GM10266 (cell line): ENCODE measurements at regions not wholly inside any gene's neighbourhood (a gene's known extent, or its start where the extent isn't known, plus 50 kb on each side); places are given as distances from the start of the nearest gene placed in this dataset.

Source experiments
- DNase-seq: peaks from one replicate; pipeline ENCODE4 v3.0.0; 2012; ENCODE audit errors: extremely low spot score
- TF ChIP-seq, protein P1 (sequence below): IDR thresholded peaks from 2 replicates; pipeline ENCODE4 v1.5.1; 2012; ENCODE audit warnings: mild to moderate bottlenecking, low read depth; ENCODE audit not compliant: control insufficient read depth, insufficient read depth; ENCODE audit errors: missing control alignments

- no peak for DNase-seq
- TF ChIP-seq, protein P1, sequence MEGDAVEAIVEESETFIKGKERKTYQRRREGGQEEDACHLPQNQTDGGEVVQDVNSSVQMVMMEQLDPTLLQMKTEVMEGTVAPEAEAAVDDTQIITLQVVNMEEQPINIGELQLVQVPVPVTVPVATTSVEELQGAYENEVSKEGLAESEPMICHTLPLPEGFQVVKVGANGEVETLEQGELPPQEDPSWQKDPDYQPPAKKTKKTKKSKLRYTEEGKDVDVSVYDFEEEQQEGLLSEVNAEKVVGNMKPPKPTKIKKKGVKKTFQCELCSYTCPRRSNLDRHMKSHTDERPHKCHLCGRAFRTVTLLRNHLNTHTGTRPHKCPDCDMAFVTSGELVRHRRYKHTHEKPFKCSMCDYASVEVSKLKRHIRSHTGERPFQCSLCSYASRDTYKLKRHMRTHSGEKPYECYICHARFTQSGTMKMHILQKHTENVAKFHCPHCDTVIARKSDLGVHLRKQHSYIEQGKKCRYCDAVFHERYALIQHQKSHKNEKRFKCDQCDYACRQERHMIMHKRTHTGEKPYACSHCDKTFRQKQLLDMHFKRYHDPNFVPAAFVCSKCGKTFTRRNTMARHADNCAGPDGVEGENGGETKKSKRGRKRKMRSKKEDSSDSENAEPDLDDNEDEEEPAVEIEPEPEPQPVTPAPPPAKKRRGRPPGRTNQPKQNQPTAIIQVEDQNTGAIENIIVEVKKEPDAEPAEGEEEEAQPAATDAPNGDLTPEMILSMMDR, result no peak
Measured at GRCh38 chr4:14023896-14024295, 396.4 kb upstream of the BOD1L1 start.

DNA sequence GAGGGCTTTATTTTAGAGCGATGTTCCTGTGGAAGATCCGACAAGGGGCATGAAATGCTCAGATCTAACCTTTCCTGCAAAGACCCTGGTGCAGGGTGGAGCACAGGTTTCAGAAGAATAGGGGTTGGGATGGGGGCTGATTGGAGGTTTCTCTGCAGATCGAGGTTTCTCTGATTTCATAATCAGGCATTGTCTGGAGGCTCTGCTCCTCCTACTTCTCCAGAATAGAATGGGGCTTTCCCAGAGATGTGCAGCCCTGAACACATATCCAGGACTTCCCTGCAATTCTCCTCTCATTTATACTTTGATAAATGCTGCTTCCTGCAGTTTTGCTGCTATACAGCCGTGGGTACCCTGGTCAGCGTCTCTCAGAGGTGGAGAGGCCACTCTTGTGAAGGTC, 397.6 kb upstream of the BOD1L1 start:
- TF ChIP-seq, protein P1, result no peak
- DNase-seq, result no peak

DNA sequence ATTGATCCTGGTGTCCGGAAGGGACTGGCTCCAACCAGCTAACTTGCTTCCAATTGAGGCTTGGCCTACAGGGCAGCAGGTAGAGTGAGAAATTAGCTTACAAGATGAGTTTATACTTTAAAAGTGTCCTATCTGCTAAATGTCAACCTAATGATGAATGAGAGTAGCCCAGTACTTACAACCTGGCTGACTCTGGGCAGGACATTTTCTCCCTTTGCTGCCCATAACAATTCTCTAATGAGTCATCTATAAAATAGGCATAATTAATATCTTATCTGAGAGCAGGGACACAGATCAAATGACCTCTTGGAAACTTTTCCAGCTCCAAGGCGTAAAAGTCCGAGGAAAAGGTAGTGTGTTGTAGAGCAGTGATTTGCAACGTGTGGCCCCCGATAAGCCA, 398.4 kb upstream of the BOD1L1 start:
- DNase-seq, result no peak
- TF ChIP-seq, protein P1, result no peak

DNA sequence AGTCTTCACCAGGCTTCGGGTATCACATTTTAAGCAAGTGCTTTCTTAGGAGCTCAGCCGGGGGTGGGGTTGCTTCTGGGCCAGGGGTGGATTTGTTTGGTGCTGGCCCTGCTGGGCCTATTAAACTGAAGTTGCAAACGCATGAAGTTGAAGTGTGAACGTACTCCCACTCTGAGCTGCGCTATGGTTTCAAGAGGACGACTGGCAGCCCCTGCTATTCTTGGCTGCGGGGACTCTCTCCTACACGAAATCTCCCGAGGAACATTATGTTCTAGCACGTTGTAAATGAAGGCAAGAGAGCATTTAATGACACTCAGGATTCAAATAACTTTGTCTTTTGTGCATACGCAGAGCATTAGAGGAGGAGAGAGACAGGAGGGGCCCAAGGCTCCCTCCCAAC, 401.3 kb upstream of the BOD1L1 start:
- no peak for DNase-seq
- TF ChIP-seq, protein P1, result no peak

- TF ChIP-seq, protein P1, result no peak
- no peak for DNase-seq
Measured at GRCh38 chr4:14035076-14035475, 407.6 kb upstream of the BOD1L1 start.

GRCh38 chr4:14043203-14043602, 415.7 kb upstream of the BOD1L1 start:
- TF ChIP-seq, protein P1, result no peak
- DNase-seq, result no peak

DNA sequence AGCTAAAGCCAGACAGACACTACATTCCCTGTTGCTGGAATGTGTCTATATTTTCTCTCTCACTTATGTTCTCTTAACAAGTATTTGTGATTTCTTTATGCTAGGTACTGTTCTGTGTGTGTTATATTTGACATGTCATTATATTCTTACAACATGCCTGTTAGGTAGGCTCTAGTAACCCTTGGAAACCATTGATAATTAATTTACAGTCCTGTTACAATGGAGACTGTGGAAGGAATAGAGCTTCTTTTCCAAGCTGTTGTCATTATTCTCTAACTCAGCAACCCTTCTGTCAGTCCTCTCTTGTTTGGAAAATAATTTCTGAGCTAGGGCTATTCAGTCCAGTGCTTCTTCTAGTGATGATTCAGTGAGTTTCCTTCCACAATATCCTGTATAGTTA, 419.1 kb upstream of the BOD1L1 start:
- TF ChIP-seq, protein P1, result no peak
- no peak for DNase-seq
